ENCODE measurements at regions not wholly inside any gene's neighbourhood (a gene's known extent, or its start where the extent isn't known, plus 50 kb on each side); places are given as distances from the start of the nearest gene placed in this dataset.

DNA sequence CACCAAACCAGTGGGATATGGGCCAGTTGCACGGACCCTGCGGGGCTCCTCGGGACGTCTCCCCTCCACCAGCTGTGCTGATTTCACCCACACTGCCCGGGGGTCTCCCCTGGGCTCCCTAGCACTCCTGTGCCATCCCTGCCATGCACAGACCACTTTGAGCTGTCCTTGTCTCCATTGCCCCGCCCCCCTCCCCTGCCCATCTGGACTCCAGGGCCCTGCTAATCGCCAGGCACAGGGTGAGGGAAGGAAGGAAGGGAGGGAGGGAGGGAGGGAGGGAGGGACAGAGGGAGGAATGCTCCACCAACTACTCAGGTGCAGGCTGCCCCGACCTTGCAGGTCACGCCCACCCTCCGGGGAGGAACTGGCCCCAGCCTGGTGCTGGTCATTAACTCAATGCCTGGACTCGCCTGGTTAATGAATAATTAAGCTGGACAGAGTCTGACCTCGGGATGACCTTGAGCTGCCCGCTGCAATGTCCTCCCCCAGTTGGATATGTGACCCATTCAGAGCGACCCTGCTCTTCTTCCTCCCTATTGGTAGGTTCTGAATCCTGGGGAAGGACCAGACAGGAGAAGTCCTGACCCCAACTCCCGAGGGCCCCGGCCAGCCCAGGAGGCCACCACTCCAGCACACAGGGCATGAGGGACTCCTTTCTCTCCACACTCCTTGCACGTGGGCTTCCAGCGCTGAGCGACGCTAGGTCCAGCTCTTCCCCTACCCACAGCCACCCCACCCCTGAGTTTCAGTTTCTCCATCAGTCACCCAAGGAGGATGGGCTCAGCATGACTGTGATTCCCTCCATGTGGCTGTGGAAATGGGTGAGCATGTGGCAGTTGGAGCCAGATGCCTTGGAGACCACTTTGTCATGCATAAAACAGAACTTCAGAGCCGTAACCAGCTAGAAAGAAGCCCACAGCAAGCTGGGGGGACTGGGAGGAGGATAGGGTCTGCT lies 62.1 kb downstream of the C9orf50 start:
- TF ChIP-seq, protein P1, sequence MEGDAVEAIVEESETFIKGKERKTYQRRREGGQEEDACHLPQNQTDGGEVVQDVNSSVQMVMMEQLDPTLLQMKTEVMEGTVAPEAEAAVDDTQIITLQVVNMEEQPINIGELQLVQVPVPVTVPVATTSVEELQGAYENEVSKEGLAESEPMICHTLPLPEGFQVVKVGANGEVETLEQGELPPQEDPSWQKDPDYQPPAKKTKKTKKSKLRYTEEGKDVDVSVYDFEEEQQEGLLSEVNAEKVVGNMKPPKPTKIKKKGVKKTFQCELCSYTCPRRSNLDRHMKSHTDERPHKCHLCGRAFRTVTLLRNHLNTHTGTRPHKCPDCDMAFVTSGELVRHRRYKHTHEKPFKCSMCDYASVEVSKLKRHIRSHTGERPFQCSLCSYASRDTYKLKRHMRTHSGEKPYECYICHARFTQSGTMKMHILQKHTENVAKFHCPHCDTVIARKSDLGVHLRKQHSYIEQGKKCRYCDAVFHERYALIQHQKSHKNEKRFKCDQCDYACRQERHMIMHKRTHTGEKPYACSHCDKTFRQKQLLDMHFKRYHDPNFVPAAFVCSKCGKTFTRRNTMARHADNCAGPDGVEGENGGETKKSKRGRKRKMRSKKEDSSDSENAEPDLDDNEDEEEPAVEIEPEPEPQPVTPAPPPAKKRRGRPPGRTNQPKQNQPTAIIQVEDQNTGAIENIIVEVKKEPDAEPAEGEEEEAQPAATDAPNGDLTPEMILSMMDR (IDR thresholded peaks at IDR 0.05), result no peak
- H3K36me3 ChIP-seq (ENCODE audit: insufficient read depth, low read length), result no peaks in the 10 kb centered on the region
- H3K9me3 ChIP-seq (ENCODE audit: control insufficient read depth in 1 of 2, insufficient read depth in 1 of 2, low read length in 2 of 2), result peaks cover 0 to 4% of the 10 kb centered on the region in 2 experiments
- no peak overlapping the region for H3K4me3 ChIP-seq (ENCODE audit: low read length)
- H3K4me1 ChIP-seq (ENCODE audit: insufficient read depth, low read length), result no peaks in the 10 kb centered on the region
- POLR2A ChIA-PET, result no interaction called here
- ATAC-seq (ENCODE audit: poor library complexity), result no peak
- Mint-ChIP-seq H3K9me3 (no peaks in the 10 kb centered on the region), H3K36me3 (ENCODE audit: low read depth) (no peaks in the 10 kb centered on the region), H3K4me3 (no peak overlapping the region), H3K27me3 (peaks cover 3% of the 10 kb centered on the region), H3K27ac (no peak overlapping the region), H3K4me1 (ENCODE audit: low read depth) (no peaks in the 10 kb centered on the region)
- H3K27ac ChIP-seq (ENCODE audit: low read depth in 1 of 2, low read length in 2 of 2), result no peak overlapping the region
- no peaks in the 10 kb centered on the region for H3K27me3 ChIP-seq (ENCODE audit: control insufficient read depth in 1 of 2, insufficient read depth in 2 of 2, low read length in 2 of 2)
- CTCF ChIA-PET, result no interaction called here
- DNase-seq, result no peak
- intact Hi-C loops (cut with DNase I, micrococcal nuclease), result loop anchor here in 1 of 2 experiments (5.0 kb wide), 1 partner anchor 107 kb away; no protein-coding TSS in a partner anchor

DNA sequence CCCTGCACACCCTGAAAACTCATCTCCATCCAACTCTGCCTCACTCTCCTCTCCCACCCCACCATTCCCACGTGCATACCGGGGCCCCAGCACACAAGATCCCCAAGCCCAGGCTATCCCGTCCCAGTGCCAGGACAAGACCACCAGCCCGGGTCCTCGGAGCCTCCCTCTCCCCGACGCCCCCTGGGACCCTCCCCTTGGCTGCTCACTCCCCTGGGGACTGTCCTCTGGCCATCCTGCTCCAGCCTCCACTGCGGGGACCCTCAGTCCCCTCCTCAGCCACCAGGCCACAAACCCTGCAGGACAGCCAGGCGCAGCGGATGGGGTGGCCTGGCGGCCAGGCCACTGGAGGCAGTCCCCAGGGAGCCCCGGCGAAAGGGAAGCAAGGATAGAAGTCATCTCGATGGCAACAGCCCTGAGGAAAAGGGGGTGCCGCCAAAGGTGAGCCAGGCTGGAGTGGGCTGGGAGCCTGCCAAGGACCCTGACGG lies 62.8 kb downstream of the C9orf50 start:
- H3K9me3 ChIP-seq (ENCODE audit: control insufficient read depth in 1 of 2, insufficient read depth in 1 of 2, low read length in 2 of 2), result peaks cover 0 to 4% of the 10 kb centered on the region in 2 experiments
- Mint-ChIP-seq H3K27ac (no peak overlapping the region), H3K27me3 (peaks cover 3% of the 10 kb centered on the region), H3K4me3 (no peak overlapping the region), H3K4me1 (ENCODE audit: low read depth) (no peaks in the 10 kb centered on the region), H3K36me3 (ENCODE audit: low read depth) (no peaks in the 10 kb centered on the region), H3K9me3 (no peaks in the 10 kb centered on the region)
- ChIA-PET CTCF (no interaction called here), POLR2A (no interaction called here)
- no peak for DNase-seq
- ATAC-seq (ENCODE audit: poor library complexity), result no peak
- intact Hi-C loops (cut with DNase I, micrococcal nuclease), result loop anchor here in 1 of 2 experiments (5.0 kb wide), 1 partner anchor 106 kb away; no protein-coding TSS in a partner anchor
- H3K36me3 ChIP-seq (ENCODE audit: insufficient read depth, low read length), result no peaks in the 10 kb centered on the region
- TF ChIP-seq, protein P1 (IDR thresholded peaks at IDR 0.05), result no peak
- H3K4me3 ChIP-seq (ENCODE audit: low read length), result no peak overlapping the region
- peaks cover 0 to 3% of the 10 kb centered on the region in 2 experiments for H3K27me3 ChIP-seq (ENCODE audit: control insufficient read depth in 1 of 2, insufficient read depth in 2 of 2, low read length in 2 of 2)
- no peak overlapping the region for H3K27ac ChIP-seq (ENCODE audit: low read depth in 1 of 2, low read length in 2 of 2)
- H3K4me1 ChIP-seq (ENCODE audit: insufficient read depth, low read length), result no peaks in the 10 kb centered on the region

GRCh38 chr9:129557192-129558036 lies 63.5 kb downstream of the C9orf50 start:
- Histone ChIP-seq H3K27ac (ENCODE audit: low read depth in 1 of 2, low read length in 2 of 2) (no peak overlapping the region), H3K4me1 (ENCODE audit: insufficient read depth, low read length) (no peaks in the 10 kb centered on the region), H3K36me3 (ENCODE audit: insufficient read depth, low read length) (no peaks in the 10 kb centered on the region), H3K27me3 (ENCODE audit: control insufficient read depth in 1 of 2, insufficient read depth in 2 of 2, low read length in 2 of 2) (peaks cover 3% of the 10 kb centered on the region in 2 experiments), H3K9me3 (ENCODE audit: control insufficient read depth in 1 of 2, insufficient read depth in 1 of 2, low read length in 2 of 2) (peaks cover 0 to 4% of the 10 kb centered on the region in 2 experiments), H3K4me3 (ENCODE audit: low read length) (no peak overlapping the region)
- Mint-ChIP-seq H3K27ac (no peak overlapping the region), H3K4me3 (no peak overlapping the region), H3K27me3 (peaks cover 3% of the 10 kb centered on the region), H3K4me1 (ENCODE audit: low read depth) (no peaks in the 10 kb centered on the region), H3K9me3 (no peaks in the 10 kb centered on the region), H3K36me3 (ENCODE audit: low read depth) (no peaks in the 10 kb centered on the region)
- TF ChIP-seq, protein P1 (IDR thresholded peaks at IDR 0.05), result no peak
- POLR2A ChIA-PET, result no interaction called here
- no peak for ATAC-seq (ENCODE audit: poor library complexity)
- intact Hi-C loops (cut with DNase I, micrococcal nuclease), result loop anchor here in 1 of 2 experiments (5.0 kb wide), 1 partner anchor 105 kb away; no protein-coding TSS in a partner anchor
- CTCF ChIA-PET, result no interaction called here
- no peak for DNase-seq

All from CD4-positive, alpha-beta T cell (primary cell).